HS-5 (cell line): ENCODE measurements at regions not wholly inside any gene's neighbourhood (a gene's known extent, or its start where the extent isn't known, plus 50 kb on each side); places are given as distances from the start of the nearest gene placed in this dataset.

ENCODE experiments used
- DNase-seq: peaks from one replicate; pipeline ENCODE4 v3.0.0-alpha.2; 2012; ENCODE audit warnings: low read depth

GRCh38 chr18:79626905-79627749 lies 52.5 kb upstream of the CTDP1 start:
- no peak for DNase-seq

DNA sequence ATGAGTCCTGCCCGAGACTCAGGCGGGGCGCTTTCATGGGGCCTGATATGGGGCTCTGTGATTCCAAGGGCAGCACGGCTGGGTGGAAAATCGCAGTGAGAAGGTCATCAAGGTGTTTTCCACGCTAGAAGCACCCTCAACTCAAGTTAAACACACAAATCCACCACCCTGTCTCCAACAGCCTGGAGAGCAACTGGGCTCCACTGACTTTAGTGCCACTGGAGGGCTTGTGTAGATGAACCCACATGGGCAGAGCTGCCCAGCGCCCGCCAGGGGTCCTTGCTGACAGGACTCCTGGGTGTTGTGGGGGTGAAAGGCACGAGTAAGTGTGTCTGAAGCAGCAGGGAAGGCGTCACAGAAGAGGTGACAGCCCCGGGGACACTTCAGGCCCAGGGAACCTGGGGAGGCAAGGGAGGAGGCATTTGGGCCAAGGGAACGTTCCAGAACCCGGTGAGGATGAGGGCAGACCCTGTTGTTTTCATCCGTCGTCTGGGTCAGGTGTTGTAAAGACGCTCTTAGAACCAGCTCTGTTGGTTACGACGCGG lies 51.8 kb upstream of the CTDP1 start:
- no peak for DNase-seq

- no peak for DNase-seq
Observed at GRCh38 chr18:79628416-79629248, 51.0 kb upstream of the CTDP1 start.

DNA sequence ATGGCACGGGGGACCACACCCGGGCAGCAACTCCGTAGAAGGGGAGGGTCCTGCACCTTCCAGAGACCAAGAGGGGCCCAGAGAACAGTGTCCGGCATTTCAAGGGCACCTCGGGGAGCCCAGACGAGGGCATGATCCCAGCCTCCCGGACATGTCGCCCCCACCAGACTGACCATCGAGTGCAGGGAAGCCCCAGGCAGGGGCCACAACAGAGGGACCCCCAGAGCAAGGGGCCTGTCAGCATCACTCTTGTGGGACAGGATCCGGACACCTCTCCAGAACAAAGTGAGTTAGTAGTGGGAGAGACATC lies 50.4 kb upstream of the CTDP1 start:
- DNase-seq = no peak

GRCh38 chr18:79629606-79630005 lies 50.0 kb upstream of the CTDP1 start:
- DNase-seq = no peak
